ENCODE measurements at regions not wholly inside any gene's neighbourhood (a gene's known extent, or its start where the extent isn't known, plus 50 kb on each side); places are given as distances from the start of the nearest gene placed in this dataset.

GRCh38 chr10:29067628-29068027 is 221.2 kb upstream of the LYZL1 start:
- H2AFZ ChIP-seq (ENCODE audit: low read depth, low read length) = no peak overlapping the region
- DNase-seq (ENCODE audit: low read depth) (no peak), FAIRE-seq (no peak)
- H3K4me3 ChIP-seq (ENCODE audit: insufficient read depth, low read depth, low read length) = no peak overlapping the region
- peaks cover 14% of the 10 kb centered on the region for H3K4me1 ChIP-seq (ENCODE audit: insufficient read depth, low read length)
- H3K79me2 ChIP-seq (ENCODE audit: insufficient read depth, low read length) = no peaks in the 10 kb centered on the region
- no peak for TF ChIP-seq EZH2 (IDR thresholded peaks at IDR 0.05; ENCODE audit: insufficient read depth, low read length)
- TF ChIP-seq CTCF (IDR thresholded peaks at IDR 0.05; ENCODE audit: insufficient read depth, low read depth, low read length) = no peak
- no peak overlapping the region for H3K27ac ChIP-seq (ENCODE audit: low read depth, low read length)
- H3K9ac ChIP-seq (ENCODE audit: low read length) = no peak overlapping the region
- no peak overlapping the region for H3K27ac Mint-ChIP-seq (ENCODE audit: unreplicated experiment)
- peaks cover 3% of the 10 kb centered on the region for H3K27me3 ChIP-seq (ENCODE audit: insufficient read depth, low read length)
- H3K4me3 Mint-ChIP-seq (ENCODE audit: unreplicated experiment) = no peak overlapping the region
- H3K9me3 Mint-ChIP-seq (ENCODE audit: unreplicated experiment) = no peaks in the 10 kb centered on the region
- no peaks in the 10 kb centered on the region for H3K9me3 ChIP-seq (ENCODE audit: insufficient read depth, low read depth, low read length)
- no peaks in the 10 kb centered on the region for H4K20me1 ChIP-seq (ENCODE audit: insufficient read depth, low read length)
- peaks cover 2% of the 10 kb centered on the region for H3K27me3 Mint-ChIP-seq (ENCODE audit: low read depth, unreplicated experiment)
- H3K36me3 ChIP-seq (ENCODE audit: insufficient read depth, low read length) = no peaks in the 10 kb centered on the region
- peaks cover 31% of the 10 kb centered on the region for H3K4me1 Mint-ChIP-seq (ENCODE audit: low read depth, unreplicated experiment)
- no peak overlapping the region for H3K4me2 ChIP-seq (ENCODE audit: low read length)
- no peaks in the 10 kb centered on the region for H3K36me3 Mint-ChIP-seq (ENCODE audit: low read depth, unreplicated experiment)

GRCh38 chr10:29068302-29068701 is 220.6 kb upstream of the LYZL1 start:
- Histone ChIP-seq H3K27me3 (ENCODE audit: insufficient read depth, low read length) (peaks cover 3% of the 10 kb centered on the region), H3K4me1 (ENCODE audit: insufficient read depth, low read length) (peaks cover 14% of the 10 kb centered on the region), H3K9me3 (ENCODE audit: insufficient read depth, low read depth, low read length) (no peaks in the 10 kb centered on the region), H3K4me2 (ENCODE audit: low read length) (no peak overlapping the region), H3K36me3 (ENCODE audit: insufficient read depth, low read length) (no peaks in the 10 kb centered on the region), H2AFZ (ENCODE audit: low read depth, low read length) (no peak overlapping the region), H3K4me3 (ENCODE audit: insufficient read depth, low read depth, low read length) (no peak overlapping the region), H3K9ac (ENCODE audit: low read length) (no peak overlapping the region), H3K79me2 (ENCODE audit: insufficient read depth, low read length) (no peaks in the 10 kb centered on the region), H4K20me1 (ENCODE audit: insufficient read depth, low read length) (no peaks in the 10 kb centered on the region), H3K27ac (ENCODE audit: low read depth, low read length) (no peak overlapping the region)
- TF ChIP-seq EZH2 (IDR thresholded peaks at IDR 0.05; ENCODE audit: insufficient read depth, low read length) (no peak), CTCF (IDR thresholded peaks at IDR 0.05; ENCODE audit: insufficient read depth, low read depth, low read length) (no peak)
- H3K27ac Mint-ChIP-seq (ENCODE audit: unreplicated experiment) = no peak overlapping the region
- H3K27me3 Mint-ChIP-seq (ENCODE audit: low read depth, unreplicated experiment) = peaks cover 2% of the 10 kb centered on the region
- no peaks in the 10 kb centered on the region for H3K9me3 Mint-ChIP-seq (ENCODE audit: unreplicated experiment)
- no peak overlapping the region for H3K4me3 Mint-ChIP-seq (ENCODE audit: unreplicated experiment)
- FAIRE-seq (no peak), DNase-seq (ENCODE audit: low read depth) (no peak)
- peaks cover 31% of the 10 kb centered on the region for H3K4me1 Mint-ChIP-seq (ENCODE audit: low read depth, unreplicated experiment)
- H3K36me3 Mint-ChIP-seq (ENCODE audit: low read depth, unreplicated experiment) = no peaks in the 10 kb centered on the region

- FAIRE-seq = no peak
- Histone ChIP-seq H3K27ac (ENCODE audit: low read depth, low read length) (no peak overlapping the region), H3K9me3 (ENCODE audit: insufficient read depth, low read depth, low read length) (no peaks in the 10 kb centered on the region), H2AFZ (ENCODE audit: low read depth, low read length) (no peak overlapping the region), H3K4me1 (ENCODE audit: insufficient read depth, low read length) (peaks cover 8% of the 10 kb centered on the region), H3K4me2 (ENCODE audit: low read length) (no peak overlapping the region), H3K9ac (ENCODE audit: low read length) (no peak overlapping the region), H4K20me1 (ENCODE audit: insufficient read depth, low read length) (no peaks in the 10 kb centered on the region), H3K36me3 (ENCODE audit: insufficient read depth, low read length) (no peaks in the 10 kb centered on the region), H3K4me3 (ENCODE audit: insufficient read depth, low read depth, low read length) (no peak overlapping the region), H3K79me2 (ENCODE audit: insufficient read depth, low read length) (no peaks in the 10 kb centered on the region), H3K27me3 (ENCODE audit: insufficient read depth, low read length) (peaks cover 3% of the 10 kb centered on the region)
- Mint-ChIP-seq H3K27ac (ENCODE audit: unreplicated experiment) (no peak overlapping the region), H3K27me3 (ENCODE audit: low read depth, unreplicated experiment) (peaks cover 2% of the 10 kb centered on the region), H3K4me3 (ENCODE audit: unreplicated experiment) (no peak overlapping the region), H3K36me3 (ENCODE audit: low read depth, unreplicated experiment) (no peaks in the 10 kb centered on the region), H3K9me3 (ENCODE audit: unreplicated experiment) (no peaks in the 10 kb centered on the region), H3K4me1 (ENCODE audit: low read depth, unreplicated experiment) (peaks cover 28% of the 10 kb centered on the region)
- no peak for TF ChIP-seq EZH2 (IDR thresholded peaks at IDR 0.05; ENCODE audit: insufficient read depth, low read length)
- no peak for TF ChIP-seq CTCF (IDR thresholded peaks at IDR 0.05; ENCODE audit: insufficient read depth, low read depth, low read length)
- no peak for DNase-seq (ENCODE audit: low read depth)
Observed at GRCh38 chr10:29068966-29069365, 219.9 kb upstream of the LYZL1 start.
